A549 (cell line): ENCODE measurements at regions not wholly inside any gene's neighbourhood (a gene's known extent, or its start where the extent isn't known, plus 50 kb on each side); places are given as distances from the start of the nearest gene placed in this dataset.

Experiments used
- ATAC-seq, 2 experiments: fragments of 200-7000 bp in 1 of 2; fragments of >200 bp in 1 of 2; cut with Nextera tagmentation in 1 of 2; cut with Tn5 transposase in 1 of 2; 3 replicates each; pipeline versions ENCODE4 v1.8.0 to v1.9.1; 2018 to 2020; ENCODE audit warnings: mild to moderate bottlenecking in 1 of 2, moderate library complexity in 1 of 2
- CTCF ChIA-PET: fragments of 300-600 bp; sonication (Branson Sonifier 250); formaldehyde crosslinking; extraction: SDS; loops from one replicate; lab custom pipeline; 2021; ENCODE audit warnings: antibody characterized with exemption, inconsistent platforms; lab: Yijun Ruan, JAX
- POLR2A ChIA-PET: fragments of 350-600 bp; formaldehyde crosslinking; extraction: SDS; loops from one replicate; lab custom pipeline; 2021; ENCODE audit warnings: antibody characterized with exemption, inconsistent platforms; lab: Yijun Ruan, JAX
- DNase-seq, 2 experiments: peaks; one replicate each; pipeline versions ENCODE4 v3.0.0 to v3.0.0-alpha.2; 2011 to 2016; ENCODE audit warnings: low read depth in 1 of 2, low spot score in 1 of 2
- FAIRE-seq: peaks from 2 replicates; lab custom pipeline; 2011; peaks lifted over from hg19 to GRCh38; lab: Jason Lieb, UNC
- H3K27ac ChIP-seq, 2 experiments: fragments of >200 bp; sonication (Bioruptor Twin); formaldehyde crosslinking; 3 replicates each; pipeline ENCODE4 v1.5.1; 2016 to 2017
- H3K4me1 ChIP-seq: fragments of >200 bp; sonication (Bioruptor Twin); formaldehyde crosslinking; 3 replicates; pipeline ENCODE4 v1.6.1; 2016
- H3K4me2 ChIP-seq: fragments of >200 bp; sonication (Bioruptor Twin); formaldehyde crosslinking; 3 replicates; pipeline ENCODE4 v1.6.1; 2016
- H3K4me3 ChIP-seq: fragments of >200 bp; sonication (Bioruptor Twin); formaldehyde crosslinking; 3 replicates; pipeline ENCODE4 v1.5.1; 2016
- H3K9me3 ChIP-seq: fragments of >200 bp; sonication (Bioruptor Twin); formaldehyde crosslinking; 3 replicates; pipeline ENCODE4 v1.6.1; 2016
- BHLHE40 ChIP-seq: IDR thresholded peaks from 2 replicates; pipeline ENCODE4 v1.6.1; 2012; ENCODE audit warnings: low read depth, low read length, inconsistent platforms
- CEBPB ChIP-seq, 2 experiments: fragments of >200 bp in 1 of 2; sonication (Bioruptor Twin) in 1 of 2; formaldehyde crosslinking in 1 of 2; IDR thresholded peaks; 2 replicates each; pipeline ENCODE4 v1.6.1; 2012 to 2016
- CHD2 ChIP-seq: fragments of 150-350 bp; IDR thresholded peaks from 2 replicates; pipeline ENCODE4 v1.6.1; 2014; ENCODE audit warnings: low read length; ENCODE audit not compliant: partially characterized antibody
- CTCF ChIP-seq: fragments of >200 bp; sonication (Bioruptor Twin); formaldehyde crosslinking; IDR thresholded peaks from 3 replicates; pipeline ENCODE4 v1.5.1; 2016
- EHF ChIP-seq: fragments of 250-450 bp; sonication (Bioruptor Pico); IDR thresholded peaks from 2 replicates; pipeline ENCODE4 v1.5.0; 2020; ENCODE audit warnings: mild to moderate bottlenecking
- EHMT2 ChIP-seq: fragments of 200-600 bp; sonication (generic); IDR thresholded peaks from 2 replicates; pipeline ENCODE4 v1.6.1; 2016; ENCODE audit warnings: antibody characterized with exemption, low read depth, mild to moderate bottlenecking, moderate library complexity
- ESRRA ChIP-seq: fragments of 150-350 bp; IDR thresholded peaks from 2 replicates; pipeline ENCODE4 v1.6.1; 2014; ENCODE audit warnings: mild to moderate bottlenecking, low read length, borderline replicate concordance
- FOXS1 ChIP-seq: fragments of 250-450 bp; sonication (Bioruptor Pico); IDR thresholded peaks from 2 replicates; pipeline ENCODE4 v1.5.0; 2020; ENCODE audit warnings: mild to moderate bottlenecking, moderate library complexity
- GATA3 ChIP-seq: IDR thresholded peaks from 2 replicates; pipeline ENCODE4 v1.6.1; 2012; ENCODE audit warnings: borderline replicate concordance
- HDAC2 ChIP-seq: fragments of 200-600 bp; sonication (generic); IDR thresholded peaks from 2 replicates; pipeline ENCODE4 v1.6.1; 2016
- HEYL ChIP-seq: fragments of 250-450 bp; sonication (Bioruptor Pico); IDR thresholded peaks from 2 replicates; pipeline ENCODE4 v1.8.0; 2021; ENCODE audit warnings: mild to moderate bottlenecking, moderate library complexity
- HOXB13 ChIP-seq: fragments of 250-450 bp; sonication (Bioruptor Pico); IDR thresholded peaks from 2 replicates; pipeline ENCODE4 v1.5.0; 2020; ENCODE audit warnings: low read depth, mild to moderate bottlenecking, moderate library complexity
- KDM5A ChIP-seq: fragments of 200-600 bp; sonication (generic); IDR thresholded peaks from 2 replicates; pipeline ENCODE4 v1.6.1; 2016; ENCODE audit warnings: antibody characterized with exemption, mild to moderate bottlenecking
- MAX ChIP-seq: IDR thresholded peaks from 2 replicates; pipeline ENCODE4 v1.6.1; 2012
- MYC ChIP-seq: IDR thresholded peaks from 2 replicates; pipeline ENCODE4 v1.6.1; 2012; ENCODE audit warnings: mild to moderate bottlenecking, inconsistent platforms, low read length, improper control_type of control experiment, borderline replicate concordance
- PBX3 ChIP-seq: IDR thresholded peaks from 2 replicates; pipeline ENCODE4 v1.6.1; 2012
- PHF8 ChIP-seq: fragments of 200-600 bp; sonication (generic); IDR thresholded peaks from 2 replicates; pipeline ENCODE4 v1.6.1; 2016; ENCODE audit warnings: low read depth, mild to moderate bottlenecking, antibody characterized with exemption, moderate library complexity, borderline replicate concordance
- POLR2A ChIP-seq: IDR thresholded peaks from 2 replicates; pipeline ENCODE4 v1.6.1; 2012; ENCODE audit warnings: mild to moderate bottlenecking, low read length
- POLR2AphosphoS2 ChIP-seq: conservative IDR thresholded peaks from 2 replicates; pipeline ENCODE4 v1.6.1; 2012; ENCODE audit warnings: low read length, improper control_type of control experiment, inconsistent platforms
- RAD21 ChIP-seq, 2 experiments: fragments of >200 bp in 1 of 2; sonication (Bioruptor Twin) in 1 of 2; formaldehyde crosslinking in 1 of 2; IDR thresholded peaks in 1 of 2; conservative IDR thresholded peaks in 1 of 2; 2 replicates in 1 of 2; 3 replicates in 1 of 2; pipeline ENCODE4 v1.6.1; 2012 to 2018; ENCODE audit warnings: inconsistent platforms in 1 of 2
- RARB ChIP-seq: fragments of 250-450 bp; sonication (Bioruptor Pico); IDR thresholded peaks from 2 replicates; pipeline ENCODE4 v1.8.0; 2021; ENCODE audit warnings: mild to moderate bottlenecking, moderate library complexity
- RCOR1 ChIP-seq: fragments of 150-350 bp; IDR thresholded peaks from 2 replicates; pipeline ENCODE4 v1.6.1; 2014; ENCODE audit warnings: antibody characterized with exemption, low read length, low read depth
- RNF2 ChIP-seq: fragments of 200-600 bp; sonication (generic); IDR thresholded peaks from 2 replicates; pipeline ENCODE4 v1.6.1; 2016; ENCODE audit warnings: low read depth, mild to moderate bottlenecking, antibody characterized with exemption, moderate library complexity, borderline replicate concordance
- SMC3 ChIP-seq: fragments of >200 bp; sonication (Bioruptor Twin); formaldehyde crosslinking; IDR thresholded peaks from 3 replicates; pipeline ENCODE4 v1.6.1; 2018; ENCODE audit warnings: inconsistent platforms
- USF2 ChIP-seq: fragments of 450-650 bp; IDR thresholded peaks from 2 replicates; pipeline ENCODE4 v1.6.1; 2014; ENCODE audit warnings: antibody characterized with exemption
- ZSCAN20 ChIP-seq: fragments of 250-450 bp; sonication (Bioruptor Pico); IDR thresholded peaks from 2 replicates; pipeline ENCODE4 v1.8.0; 2022; ENCODE audit warnings: mild to moderate bottlenecking, moderate library complexity
- whole genome bisulfite sequencing: methylation state at CpG from one replicate; pipeline ENCODE4 v1.1.6; 2017; ENCODE audit errors: missing lambda C conversion rate; 5-methylcytosine and 5-hydroxymethylcytosine counted together
- TF ChIP-seq, protein P1 (sequence below): fragments of >200 bp; sonication (Bioruptor Twin); formaldehyde crosslinking; IDR thresholded peaks from 3 replicates; pipeline ENCODE4 v1.6.1; 2016
- TF ChIP-seq, protein P2 (sequence below): fragments of 250-450 bp; sonication (Bioruptor Pico); IDR thresholded peaks from 2 replicates; pipeline ENCODE4 v1.5.0; 2020; ENCODE audit warnings: low read depth, mild to moderate bottlenecking, moderate library complexity

DNA sequence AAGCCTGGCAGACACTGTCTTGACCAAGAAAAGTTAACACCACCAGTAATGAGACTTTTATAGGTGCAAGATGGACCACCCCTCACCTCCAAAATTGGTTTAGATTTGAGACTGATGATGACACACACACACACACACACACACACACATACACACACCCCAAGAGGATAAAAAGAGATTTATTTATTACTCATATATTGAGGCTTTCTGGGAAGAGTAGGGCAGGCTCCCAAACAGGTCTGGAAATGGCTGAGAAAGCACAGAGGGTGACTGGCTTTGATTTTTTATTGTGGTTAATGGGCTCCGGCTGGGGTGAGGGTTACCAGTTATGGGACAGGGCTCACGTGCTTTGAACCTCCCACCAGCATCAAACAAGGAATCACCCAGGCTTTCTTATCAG, 54.2 kb upstream of the ADAM23 start:
- no peak for FAIRE-seq
- CTCF ChIA-PET = no interaction called here
- 23% methylated on average over 2 of the region's 2 CpGs for WGBS

GRCh38 chr2:206390181-206390580, 53.2 kb upstream of the ADAM23 start:
- ChIA-PET POLR2A (no interaction called here), CTCF (interaction anchor here (1.2 kb wide), 1 partner anchor 181 kb away, joined by 3 read pairs; no protein-coding TSS in a partner anchor)
- 74% methylated on average over 2 of the region's 2 CpGs for WGBS
- Histone ChIP-seq H3K27ac (no peak overlapping the region), H3K4me2 (no peak overlapping the region), H3K4me3 (no peak overlapping the region), H3K4me1 (no peaks in the 10 kb centered on the region), H3K9me3 (peaks cover 20% of the 10 kb centered on the region)
- TF ChIP-seq HEYL (CRISPR knock-in tag) (no peak), PBX3 (no peak), GATA3 (no peak), CHD2 (no peak), CEBPB (IDR thresholded peaks at IDR 0.05) (no peak), BHLHE40 (no peak), PHF8 (no peak), RNF2 (no peak), EHMT2 (no peak), POLR2AphosphoS2 (no peak), ZSCAN20 (no peak), MYC (no peak), HDAC2 (no peak), USF2 (no peak), EHF (CRISPR knock-in tag) (no peak)
- TF ChIP-seq, protein P1, sequence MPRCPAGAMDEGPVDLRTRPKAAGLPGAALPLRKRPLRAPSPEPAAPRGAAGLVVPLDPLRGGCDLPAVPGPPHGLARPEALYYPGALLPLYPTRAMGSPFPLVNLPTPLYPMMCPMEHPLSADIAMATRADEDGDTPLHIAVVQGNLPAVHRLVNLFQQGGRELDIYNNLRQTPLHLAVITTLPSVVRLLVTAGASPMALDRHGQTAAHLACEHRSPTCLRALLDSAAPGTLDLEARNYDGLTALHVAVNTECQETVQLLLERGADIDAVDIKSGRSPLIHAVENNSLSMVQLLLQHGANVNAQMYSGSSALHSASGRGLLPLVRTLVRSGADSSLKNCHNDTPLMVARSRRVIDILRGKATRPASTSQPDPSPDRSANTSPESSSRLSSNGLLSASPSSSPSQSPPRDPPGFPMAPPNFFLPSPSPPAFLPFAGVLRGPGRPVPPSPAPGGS = no peak
- TF ChIP-seq, protein P2, sequence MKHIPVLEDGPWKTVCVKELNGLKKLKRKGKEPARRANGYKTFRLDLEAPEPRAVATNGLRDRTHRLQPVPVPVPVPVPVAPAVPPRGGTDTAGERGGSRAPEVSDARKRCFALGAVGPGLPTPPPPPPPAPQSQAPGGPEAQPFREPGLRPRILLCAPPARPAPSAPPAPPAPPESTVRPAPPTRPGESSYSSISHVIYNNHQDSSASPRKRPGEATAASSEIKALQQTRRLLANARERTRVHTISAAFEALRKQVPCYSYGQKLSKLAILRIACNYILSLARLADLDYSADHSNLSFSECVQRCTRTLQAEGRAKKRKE (CRISPR knock-in tag) = no peak
- DNase-seq (no peak), ATAC-seq (no peak), FAIRE-seq (no peak)

More for the DNA sequence above, 54.2 kb upstream of the ADAM23 start:
- H3K4me1 ChIP-seq = no peaks in the 10 kb centered on the region
- H3K9me3 ChIP-seq = peaks cover 20% of the 10 kb centered on the region
- POLR2A ChIA-PET = no interaction called here
- TF ChIP-seq RARB = no peak
- TF ChIP-seq ESRRA = no peak
- no peak for TF ChIP-seq CHD2
- no peak overlapping the region for H3K4me3 ChIP-seq
- ATAC-seq (no peak), DNase-seq (no peak)
- no peak overlapping the region for H3K27ac ChIP-seq
- no peak overlapping the region for H3K4me2 ChIP-seq

DNA sequence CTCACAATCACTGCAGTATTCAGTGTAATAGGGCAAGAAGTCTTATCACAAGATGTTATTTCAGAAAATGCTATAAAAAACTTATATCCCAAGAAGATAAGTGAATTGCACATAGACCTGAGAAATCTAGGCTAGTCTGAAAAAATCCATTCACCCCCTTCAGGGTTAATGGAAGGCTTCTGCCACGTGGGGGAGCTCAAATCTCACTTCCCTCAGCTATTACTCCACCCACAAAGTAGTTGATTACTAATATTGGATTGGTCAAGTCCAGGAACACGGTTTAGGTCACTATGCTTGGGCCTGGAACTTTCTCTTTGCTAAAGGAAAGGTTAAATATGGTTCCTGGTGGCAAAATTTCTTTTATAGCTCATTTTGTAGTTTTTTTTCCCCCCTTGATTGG, 51.2 kb upstream of the ADAM23 start:
- ChIA-PET POLR2A (no interaction called here), CTCF (interaction anchor here (1.1 kb wide), 1 partner anchor 32 kb away, joined by 3 read pairs; no protein-coding TSS in a partner anchor)
- TF ChIP-seq PHF8 = no peak
- TF ChIP-seq RAD21 (conservative IDR thresholded peaks at IDR 0.05 in 1 of 2, IDR thresholded peaks at IDR 0.05 in 1 of 2) = peak; percentile 74 to 84
- TF ChIP-seq POLR2A = no peak
- TF ChIP-seq, protein P2 (CRISPR knock-in tag) = no peak
- TF ChIP-seq FOXS1 (CRISPR knock-in tag) = no peak
- no peak for TF ChIP-seq HOXB13 (CRISPR knock-in tag)
- TF ChIP-seq KDM5A = no peak
- no peak for TF ChIP-seq MAX
- TF ChIP-seq ZSCAN20 = no peak
- no peak for TF ChIP-seq RCOR1
- TF ChIP-seq HEYL (CRISPR knock-in tag) = no peak
- TF ChIP-seq SMC3 = peak; percentile 44; the same call in 2 of the 3 replicates
- TF ChIP-seq CTCF = peak; percentile 60
- H3K4me1 ChIP-seq = no peaks in the 10 kb centered on the region
- peaks cover 20% of the 10 kb centered on the region for H3K9me3 ChIP-seq
- no peak overlapping the region for H3K27ac ChIP-seq
- WGBS = 0% methylated on average over 2 of the region's 2 CpGs
- DNase-seq = peak; percentile 59
- H3K4me2 ChIP-seq = no peak overlapping the region
- H3K4me3 ChIP-seq = no peak overlapping the region
- no peak for FAIRE-seq
- ATAC-seq = peak; percentile 82 to 95; a peak in 5 of 6 replicates
